ENCODE measurements at regions not wholly inside any gene's neighbourhood (a gene's known extent, or its start where the extent isn't known, plus 50 kb on each side); places are given as distances from the start of the nearest gene placed in this dataset.

DNA sequence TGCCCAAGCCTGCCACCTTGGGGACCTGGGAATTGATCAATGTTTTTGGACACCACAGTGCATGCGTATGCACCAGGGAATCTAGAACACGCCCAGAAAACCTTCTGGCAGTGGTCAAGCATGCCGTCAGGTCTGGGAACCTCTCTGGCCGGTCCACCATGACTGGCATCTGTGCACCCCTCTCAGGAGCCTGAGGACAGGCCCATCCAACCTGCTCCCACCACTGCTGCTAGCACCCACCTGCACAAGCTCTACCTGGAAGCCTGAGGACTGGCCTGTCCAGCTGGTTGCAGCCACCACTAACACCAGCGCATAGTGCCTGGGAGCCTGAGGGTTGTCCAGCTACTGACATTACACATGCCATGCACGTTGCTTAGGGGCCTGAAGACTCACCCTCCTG lies 162.1 kb upstream of the GALNTL6 start:
- TF ChIP-seq, protein P1, sequence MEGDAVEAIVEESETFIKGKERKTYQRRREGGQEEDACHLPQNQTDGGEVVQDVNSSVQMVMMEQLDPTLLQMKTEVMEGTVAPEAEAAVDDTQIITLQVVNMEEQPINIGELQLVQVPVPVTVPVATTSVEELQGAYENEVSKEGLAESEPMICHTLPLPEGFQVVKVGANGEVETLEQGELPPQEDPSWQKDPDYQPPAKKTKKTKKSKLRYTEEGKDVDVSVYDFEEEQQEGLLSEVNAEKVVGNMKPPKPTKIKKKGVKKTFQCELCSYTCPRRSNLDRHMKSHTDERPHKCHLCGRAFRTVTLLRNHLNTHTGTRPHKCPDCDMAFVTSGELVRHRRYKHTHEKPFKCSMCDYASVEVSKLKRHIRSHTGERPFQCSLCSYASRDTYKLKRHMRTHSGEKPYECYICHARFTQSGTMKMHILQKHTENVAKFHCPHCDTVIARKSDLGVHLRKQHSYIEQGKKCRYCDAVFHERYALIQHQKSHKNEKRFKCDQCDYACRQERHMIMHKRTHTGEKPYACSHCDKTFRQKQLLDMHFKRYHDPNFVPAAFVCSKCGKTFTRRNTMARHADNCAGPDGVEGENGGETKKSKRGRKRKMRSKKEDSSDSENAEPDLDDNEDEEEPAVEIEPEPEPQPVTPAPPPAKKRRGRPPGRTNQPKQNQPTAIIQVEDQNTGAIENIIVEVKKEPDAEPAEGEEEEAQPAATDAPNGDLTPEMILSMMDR (IDR thresholded peaks at IDR 0.05; ENCODE audit: insufficient read depth, low read length): no peak
- TF ChIP-seq GABPA (IDR thresholded peaks at IDR 0.05; ENCODE audit: low read depth) (no peak), POLR2AphosphoS5 (IDR thresholded peaks at IDR 0.05; ENCODE audit: low read depth) (no peak)
- TF ChIP-seq, protein P2, sequence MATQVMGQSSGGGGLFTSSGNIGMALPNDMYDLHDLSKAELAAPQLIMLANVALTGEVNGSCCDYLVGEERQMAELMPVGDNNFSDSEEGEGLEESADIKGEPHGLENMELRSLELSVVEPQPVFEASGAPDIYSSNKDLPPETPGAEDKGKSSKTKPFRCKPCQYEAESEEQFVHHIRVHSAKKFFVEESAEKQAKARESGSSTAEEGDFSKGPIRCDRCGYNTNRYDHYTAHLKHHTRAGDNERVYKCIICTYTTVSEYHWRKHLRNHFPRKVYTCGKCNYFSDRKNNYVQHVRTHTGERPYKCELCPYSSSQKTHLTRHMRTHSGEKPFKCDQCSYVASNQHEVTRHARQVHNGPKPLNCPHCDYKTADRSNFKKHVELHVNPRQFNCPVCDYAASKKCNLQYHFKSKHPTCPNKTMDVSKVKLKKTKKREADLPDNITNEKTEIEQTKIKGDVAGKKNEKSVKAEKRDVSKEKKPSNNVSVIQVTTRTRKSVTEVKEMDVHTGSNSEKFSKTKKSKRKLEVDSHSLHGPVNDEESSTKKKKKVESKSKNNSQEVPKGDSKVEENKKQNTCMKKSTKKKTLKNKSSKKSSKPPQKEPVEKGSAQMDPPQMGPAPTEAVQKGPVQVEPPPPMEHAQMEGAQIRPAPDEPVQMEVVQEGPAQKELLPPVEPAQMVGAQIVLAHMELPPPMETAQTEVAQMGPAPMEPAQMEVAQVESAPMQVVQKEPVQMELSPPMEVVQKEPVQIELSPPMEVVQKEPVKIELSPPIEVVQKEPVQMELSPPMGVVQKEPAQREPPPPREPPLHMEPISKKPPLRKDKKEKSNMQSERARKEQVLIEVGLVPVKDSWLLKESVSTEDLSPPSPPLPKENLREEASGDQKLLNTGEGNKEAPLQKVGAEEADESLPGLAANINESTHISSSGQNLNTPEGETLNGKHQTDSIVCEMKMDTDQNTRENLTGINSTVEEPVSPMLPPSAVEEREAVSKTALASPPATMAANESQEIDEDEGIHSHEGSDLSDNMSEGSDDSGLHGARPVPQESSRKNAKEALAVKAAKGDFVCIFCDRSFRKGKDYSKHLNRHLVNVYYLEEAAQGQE (IDR thresholded peaks at IDR 0.05; ENCODE audit: insufficient replicate concordance, low read depth): no peak

Data from HL-60 (cell line).